Cardiac muscle cell (in vitro differentiated cells and primary cell): ENCODE measurements at regions not wholly inside any gene's neighbourhood (a gene's known extent, or its start where the extent isn't known, plus 50 kb on each side); places are given as distances from the start of the nearest gene placed in this dataset.

Experiments
- DNase-seq, 2 donors: peaks; one replicate each; pipeline versions ENCODE4 v3.0.0 to v3.0.0-alpha.2; 2010 to 2017; ENCODE audit warnings: low read depth in 1 of 2, low spot score in 1 of 2
- H3K27ac ChIP-seq: fragments of 200-600 bp; sonication (generic); 2 replicates; pipeline ENCODE4 v1.5.1; 2016
- H3K27me3 ChIP-seq: fragments of 200-600 bp; sonication (generic); 2 replicates; pipeline ENCODE4 v1.6.0; 2016; ENCODE audit warnings: control low read depth
- H3K36me3 ChIP-seq: fragments of 200-600 bp; sonication (generic); 2 replicates; pipeline ENCODE4 v1.5.1; 2016; ENCODE audit warnings: control low read depth
- H3K4me1 ChIP-seq: fragments of 200-600 bp; sonication (generic); 2 replicates; pipeline ENCODE4 v1.8.1; 2017; ENCODE audit warnings: low read depth, mild to moderate bottlenecking, mixed run types
- H3K4me3 ChIP-seq: fragments of 200-600 bp; sonication (generic); 2 replicates; pipeline ENCODE4 v1.5.1; 2016; ENCODE audit warnings: mild to moderate bottlenecking
- H3K9me3 ChIP-seq: fragments of 200-600 bp; sonication (generic); 2 replicates; pipeline ENCODE4 v1.5.1; 2017; ENCODE audit warnings: low read depth, mild to moderate bottlenecking, control low read depth
- CTCF ChIP-seq: IDR thresholded peaks from 2 replicates; pipeline ENCODE4 v1.5.1; 2012; ENCODE audit warnings: low read depth, mild to moderate bottlenecking, low read length

GRCh38 chr2:160890667-160891352 is 269.4 kb upstream of the TANK start:
- H3K27ac ChIP-seq: no peak overlapping the region
- H3K9me3 ChIP-seq: no peaks in the 10 kb centered on the region
- no peak for TF ChIP-seq CTCF
- H3K36me3 ChIP-seq: no peaks in the 10 kb centered on the region
- DNase-seq: no peak
- no peaks in the 10 kb centered on the region for H3K27me3 ChIP-seq
- H3K4me1 ChIP-seq: peaks cover 8% of the 10 kb centered on the region
- H3K4me3 ChIP-seq: no peak overlapping the region

- Histone ChIP-seq H3K4me1 (peaks cover 8% of the 10 kb centered on the region), H3K27ac (no peak overlapping the region), H3K27me3 (no peaks in the 10 kb centered on the region), H3K4me3 (no peak overlapping the region), H3K9me3 (no peaks in the 10 kb centered on the region), H3K36me3 (no peaks in the 10 kb centered on the region)
- no peak for DNase-seq
- no peak for TF ChIP-seq CTCF
These were observed 268.9 kb upstream of the TANK start for GRCh38 chr2:160891353-160891740.

GRCh38 chr2:160892204-160892603 is 268.0 kb upstream of the TANK start:
- Histone ChIP-seq H3K4me1 (peaks cover 8% of the 10 kb centered on the region), H3K36me3 (no peaks in the 10 kb centered on the region), H3K27ac (no peak overlapping the region), H3K4me3 (no peak overlapping the region), H3K27me3 (no peaks in the 10 kb centered on the region), H3K9me3 (peaks cover 2% of the 10 kb centered on the region)
- no peak for TF ChIP-seq CTCF
- no peak for DNase-seq

- Histone ChIP-seq H3K27ac (no peak overlapping the region), H3K27me3 (no peaks in the 10 kb centered on the region), H3K36me3 (no peaks in the 10 kb centered on the region), H3K4me3 (no peak overlapping the region), H3K4me1 (no peaks in the 10 kb centered on the region), H3K9me3 (peaks cover 2% of the 10 kb centered on the region)
- no peak for TF ChIP-seq CTCF
- no peak for DNase-seq
These were observed 266.6 kb upstream of the TANK start for GRCh38 chr2:160893581-160893980.

GRCh38 chr2:160898581-160899307 is 261.5 kb upstream of the TANK start:
- Histone ChIP-seq H3K36me3 (no peaks in the 10 kb centered on the region), H3K4me1 (peaks cover 5% of the 10 kb centered on the region), H3K4me3 (no peak overlapping the region), H3K9me3 (peaks cover 2% of the 10 kb centered on the region), H3K27ac (no peak overlapping the region), H3K27me3 (no peaks in the 10 kb centered on the region)
- TF ChIP-seq CTCF: no peak
- peak in 1 of 2 donors; percentile 45 for DNase-seq
